Endothelial cell of umbilical vein (primary cell): ENCODE measurements at regions not wholly inside any gene's neighbourhood (a gene's known extent, or its start where the extent isn't known, plus 50 kb on each side); places are given as distances from the start of the nearest gene placed in this dataset.

Source experiments
- BruUV-seq: library from RNA; stranded (reverse); fragments of 400-500 nt; replicated peaks from 2 replicates; lab custom pipeline; 2021; lab: Mats Ljungman, UMichigan
- CTCF ChIA-PET: fragments of 300-600, 350-600 bp; sonication (Branson Sonifier 250); formaldehyde crosslinking; loops from one replicate; lab custom pipeline; 2021; ENCODE audit warnings: antibody characterized with exemption, inconsistent platforms; lab: Charles Lee
- POLR2A ChIA-PET: fragments of 300-600, 350-600 bp; sonication (Branson Sonifier 250); formaldehyde crosslinking; loops from one replicate; lab custom pipeline; 2021; ENCODE audit warnings: antibody characterized with exemption, inconsistent platforms; lab: Charles Lee
- DNase-seq: peaks from one replicate; pipeline ENCODE4 v3.0.0-alpha.2; 2011; ENCODE audit warnings: low read depth, low spot score
- FAIRE-seq: peaks from 2 replicates; lab custom pipeline; 2011; peaks lifted over from hg19 to GRCh38; lab: Jason Lieb, UNC
- H2AFZ ChIP-seq: 2 replicates; pipeline ENCODE4 v1.6.0; 2012; ENCODE audit warnings: low read depth, low read length, control low read depth, inconsistent platforms
- H3K27ac ChIP-seq: 2 replicates; pipeline ENCODE4 v1.5.1; 2011; ENCODE audit warnings: low read depth, mild to moderate bottlenecking, control low read depth, low read length, moderate library complexity; ENCODE audit not compliant: insufficient read depth
- H3K27me3 ChIP-seq, 2 experiments: 2 replicates each; pipeline versions ENCODE4 v1.6.0 to v1.6.1; 2011; ENCODE audit warnings: low read length in 2 of 2, mixed read lengths in 1 of 2; ENCODE audit not compliant: control insufficient read depth in 2 of 2, insufficient read depth in 2 of 2
- H3K36me3 ChIP-seq, 2 experiments: 2 replicates in 1 of 2; 3 replicates in 1 of 2; pipeline ENCODE4 v1.5.1; 2011; ENCODE audit warnings: low read length in 2 of 2, mild to moderate bottlenecking in 1 of 2, moderate library complexity in 1 of 2; ENCODE audit not compliant: control insufficient read depth in 2 of 2, insufficient read depth in 2 of 2; ENCODE audit errors: extremely low read depth in 1 of 2
- H3K4me1 ChIP-seq: 3 replicates; pipeline ENCODE4 v1.5.1; 2011; ENCODE audit warnings: mild to moderate bottlenecking, low read length; ENCODE audit not compliant: control insufficient read depth, insufficient read depth; ENCODE audit errors: extremely low read depth
- H3K4me2 ChIP-seq: 2 replicates; pipeline ENCODE4 v1.6.1; 2011; ENCODE audit warnings: low read length, control low read depth, mixed read lengths; ENCODE audit not compliant: insufficient read depth
- H3K4me3 ChIP-seq, 3 experiments: fragments of 200-600 bp in 1 of 3; sonication (generic), shearing (Covaris generic) in 1 of 3; replicated peaks in 1 of 3; 2 replicates each; pipeline ENCODE4 v1.5.1; 2011 to 2016; ENCODE audit warnings: control low read depth in 3 of 3, low read length in 3 of 3, mild to moderate bottlenecking in 2 of 3, inconsistent platforms in 1 of 3, low read depth in 1 of 3, moderate library complexity in 1 of 3; ENCODE audit not compliant: insufficient read depth in 1 of 3
- H3K79me2 ChIP-seq: 2 replicates; pipeline ENCODE4 v1.6.0; 2012; ENCODE audit warnings: low read length, inconsistent platforms; ENCODE audit not compliant: control insufficient read depth, insufficient read depth
- H3K9ac ChIP-seq: replicated peaks from 2 replicates; pipeline ENCODE3; 2011; ENCODE audit warnings: low read length, control low read depth; ENCODE audit not compliant: insufficient read depth; ENCODE audit errors: extremely low read depth
- H3K9me1 ChIP-seq: replicated peaks from 3 replicates; pipeline ENCODE4 v1.6.0; 2011; ENCODE audit warnings: mild to moderate bottlenecking, low read length; ENCODE audit not compliant: control insufficient read depth, insufficient read depth; ENCODE audit errors: extremely low read depth
- H3K9me3 ChIP-seq: replicated peaks from 2 replicates; pipeline ENCODE4 v1.5.1; 2012; ENCODE audit warnings: low read length, inconsistent platforms; ENCODE audit not compliant: control insufficient read depth, insufficient read depth
- H4K20me1 ChIP-seq: replicated peaks from 2 replicates; pipeline ENCODE3; 2011; ENCODE audit warnings: mild to moderate bottlenecking, low read length; ENCODE audit not compliant: control insufficient read depth, insufficient read depth; ENCODE audit errors: extremely low read depth
- CTCF ChIP-seq, 2 donors: IDR thresholded peaks; 1 replicate in 1 of 2; 2 replicates in 1 of 2; pipeline ENCODE4 v1.5.1; 2011; ENCODE audit warnings: low read length in 2 of 2, mild to moderate bottlenecking in 2 of 2, moderate library complexity in 2 of 2, control low read depth in 1 of 2, inconsistent platforms in 1 of 2, low read depth in 1 of 2; ENCODE audit not compliant: insufficient read depth in 1 of 2; ENCODE audit errors: extremely low read depth in 1 of 2
- EZH2 ChIP-seq: IDR thresholded peaks from 2 replicates; pipeline ENCODE4 v1.6.1; 2012; ENCODE audit warnings: borderline replicate concordance, low read depth, mild to moderate bottlenecking, moderate library complexity, low read length, inconsistent platforms; ENCODE audit not compliant: severe bottlenecking
- FOS ChIP-seq: IDR thresholded peaks from 2 replicates; pipeline ENCODE4 v1.6.1; 2011; ENCODE audit warnings: mild to moderate bottlenecking, low read length, moderate library complexity, borderline replicate concordance; ENCODE audit not compliant: insufficient read depth
- GATA2 ChIP-seq: IDR thresholded peaks from 2 replicates; pipeline ENCODE4 v1.7.0; 2011; ENCODE audit warnings: low read depth, mild to moderate bottlenecking, moderate library complexity, mixed read lengths, low read length; ENCODE audit not compliant: insufficient read length, insufficient read depth
- JUN ChIP-seq: IDR thresholded peaks from 2 replicates; pipeline ENCODE4 v1.6.1; 2011; ENCODE audit warnings: borderline replicate concordance, low read depth; ENCODE audit not compliant: insufficient read length, insufficient read depth
- MAX ChIP-seq: IDR thresholded peaks from 2 replicates; pipeline ENCODE4 v1.6.1; 2011; ENCODE audit not compliant: insufficient read depth, insufficient read length
- MYC ChIP-seq: IDR thresholded peaks from one replicate; pipeline ENCODE4 v1.6.1; 2011; ENCODE audit warnings: mild to moderate bottlenecking, low read depth, low read length
- POLR2A ChIP-seq: IDR thresholded peaks from 2 replicates; pipeline ENCODE4 v1.6.1; 2012; ENCODE audit warnings: low read depth, mild to moderate bottlenecking, control low read depth, low read length
- POLR2AphosphoS5 ChIP-seq: IDR thresholded peaks from 2 replicates; pipeline ENCODE4 v1.6.1; 2012; ENCODE audit warnings: low read depth, mild to moderate bottlenecking, control low read depth, low read length, moderate library complexity; ENCODE audit not compliant: insufficient read depth
- dilution Hi-C: fragments of 300-500 bp; cut with MboI; formaldehyde crosslinking; loops from one replicate; pipeline ENCODE4 v1.15.0; 2019; ENCODE audit warnings: low sequenced_read_pairs; ENCODE audit not compliant: extremely low pct_ligation_motif_present
- intact Hi-C: fragments of 100-400 bp; cut with micrococcal nuclease; formaldehyde crosslinking; loops from one replicate; pipeline ENCODE4 v1.10.0; 2022

GRCh38 chr4:62522273-62522672 is 1322.1 kb downstream of the ADGRL3 start:
- H3K9me1 ChIP-seq, result no peaks in the 10 kb centered on the region
- DNase-seq (no peak), FAIRE-seq (no peak)
- H2AFZ ChIP-seq, result no peak overlapping the region
- no peak overlapping the region for H3K4me2 ChIP-seq
- no TSS peak for BruUV-seq
- dilution Hi-C loops, result no loop called here
- no peaks in the 10 kb centered on the region for H3K4me1 ChIP-seq
- CTCF ChIA-PET, result no interaction called here
- H3K27me3 ChIP-seq, result no peaks in the 10 kb centered on the region
- no peaks in the 10 kb centered on the region for H4K20me1 ChIP-seq
- peaks cover 3% of the 10 kb centered on the region for H3K9me3 ChIP-seq
- intact Hi-C loops, result no loop called here
- H3K79me2 ChIP-seq, result no peaks in the 10 kb centered on the region
- H3K4me3 ChIP-seq, result no peak overlapping the region
- TF ChIP-seq JUN (no peak), EZH2 (no peak), MAX (no peak), POLR2AphosphoS5 (no peak), MYC (no peak), CTCF (IDR thresholded peaks at IDR 0.05; ENCODE audit: extremely low read depth in 1 of 2, insufficient read depth in 1 of 2, low read depth in 1 of 2, low read length in 2 of 2) (no peak), GATA2 (no peak), FOS (no peak), POLR2A (no peak)
- no peak overlapping the region for H3K9ac ChIP-seq
- no peak overlapping the region for H3K27ac ChIP-seq
- POLR2A ChIA-PET, result no interaction called here
- no peaks in the 10 kb centered on the region for H3K36me3 ChIP-seq
